A549 (cell line): ENCODE measurements at regions not wholly inside any gene's neighbourhood (a gene's known extent, or its start where the extent isn't known, plus 50 kb on each side); places are given as distances from the start of the nearest gene placed in this dataset.

ENCODE experiments used
- CBX8 ChIP-seq: fragments of 200-600 bp; sonication (generic); IDR thresholded peaks from 2 replicates; pipeline ENCODE4 v1.6.1; 2016
- EP300 ChIP-seq, 2 experiments: fragments of >200 bp; sonication (Bioruptor Twin); formaldehyde crosslinking; IDR thresholded peaks; 2 replicates in 1 of 2; 3 replicates in 1 of 2; pipeline ENCODE4 v1.6.1; 2016 to 2017
- KDM5A ChIP-seq: fragments of 200-600 bp; sonication (generic); IDR thresholded peaks from 2 replicates; pipeline ENCODE4 v1.6.1; 2016; ENCODE audit warnings: antibody characterized with exemption, mild to moderate bottlenecking
- MAZ ChIP-seq: fragments of 150-350 bp; IDR thresholded peaks from 2 replicates; pipeline ENCODE4 v1.6.1; 2014; ENCODE audit warnings: antibody characterized with exemption, low read depth, low read length, borderline replicate concordance
- POLR2A ChIP-seq: IDR thresholded peaks from 2 replicates; pipeline ENCODE4 v1.6.1; 2012; ENCODE audit warnings: mild to moderate bottlenecking, low read length
- RNF2 ChIP-seq: fragments of 200-600 bp; sonication (generic); IDR thresholded peaks from 2 replicates; pipeline ENCODE4 v1.6.1; 2016; ENCODE audit warnings: low read depth, mild to moderate bottlenecking, antibody characterized with exemption, moderate library complexity, borderline replicate concordance
- TP53 ChIP-seq: fragments of 250-450 bp; sonication (Bioruptor Pico); IDR thresholded peaks from 2 replicates; pipeline ENCODE4 v1.5.0; 2021; ENCODE audit warnings: mild to moderate bottlenecking, moderate library complexity
- TF ChIP-seq, protein P1 (sequence below): fragments of 150-350 bp; IDR thresholded peaks from 2 replicates; pipeline ENCODE4 v1.6.1; 2014; ENCODE audit warnings: low read depth, mild to moderate bottlenecking, low read length
- TF ChIP-seq, protein P2 (sequence below): fragments of >200 bp; sonication (Bioruptor Twin); formaldehyde crosslinking; IDR thresholded peaks from 3 replicates; pipeline ENCODE4 v1.5.1; 2016

DNA sequence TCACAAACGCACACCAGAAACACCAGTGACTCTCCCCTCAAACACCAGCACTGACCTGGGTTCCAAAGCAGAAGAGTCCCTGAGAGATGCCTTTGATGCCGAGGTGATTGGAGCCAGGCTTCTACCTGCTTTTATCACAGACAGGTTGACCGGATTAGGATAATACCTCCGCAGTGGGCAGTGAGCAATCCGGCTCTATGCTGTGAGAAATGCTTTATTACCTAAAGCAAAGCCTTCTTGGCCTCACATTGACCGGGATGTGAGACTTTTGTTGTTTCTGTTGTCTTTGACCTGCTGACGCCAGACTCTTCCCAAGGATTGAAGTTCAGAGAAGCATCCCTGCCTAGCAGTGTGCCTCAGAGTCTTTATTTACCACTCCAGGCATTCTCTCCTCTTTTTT lies 320.3 kb upstream of the CLINT1 start:
- TF ChIP-seq, protein P1, sequence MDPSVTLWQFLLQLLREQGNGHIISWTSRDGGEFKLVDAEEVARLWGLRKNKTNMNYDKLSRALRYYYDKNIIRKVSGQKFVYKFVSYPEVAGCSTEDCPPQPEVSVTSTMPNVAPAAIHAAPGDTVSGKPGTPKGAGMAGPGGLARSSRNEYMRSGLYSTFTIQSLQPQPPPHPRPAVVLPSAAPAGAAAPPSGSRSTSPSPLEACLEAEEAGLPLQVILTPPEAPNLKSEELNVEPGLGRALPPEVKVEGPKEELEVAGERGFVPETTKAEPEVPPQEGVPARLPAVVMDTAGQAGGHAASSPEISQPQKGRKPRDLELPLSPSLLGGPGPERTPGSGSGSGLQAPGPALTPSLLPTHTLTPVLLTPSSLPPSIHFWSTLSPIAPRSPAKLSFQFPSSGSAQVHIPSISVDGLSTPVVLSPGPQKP = no peak
- TF ChIP-seq POLR2A (no peak), CBX8 (no peak), TP53 (CRISPR knock-in tag) (no peak), EP300 (IDR thresholded peaks at IDR 0.05) (no peak), MAZ (no peak), KDM5A (no peak), RNF2 (no peak)
- TF ChIP-seq, protein P2, sequence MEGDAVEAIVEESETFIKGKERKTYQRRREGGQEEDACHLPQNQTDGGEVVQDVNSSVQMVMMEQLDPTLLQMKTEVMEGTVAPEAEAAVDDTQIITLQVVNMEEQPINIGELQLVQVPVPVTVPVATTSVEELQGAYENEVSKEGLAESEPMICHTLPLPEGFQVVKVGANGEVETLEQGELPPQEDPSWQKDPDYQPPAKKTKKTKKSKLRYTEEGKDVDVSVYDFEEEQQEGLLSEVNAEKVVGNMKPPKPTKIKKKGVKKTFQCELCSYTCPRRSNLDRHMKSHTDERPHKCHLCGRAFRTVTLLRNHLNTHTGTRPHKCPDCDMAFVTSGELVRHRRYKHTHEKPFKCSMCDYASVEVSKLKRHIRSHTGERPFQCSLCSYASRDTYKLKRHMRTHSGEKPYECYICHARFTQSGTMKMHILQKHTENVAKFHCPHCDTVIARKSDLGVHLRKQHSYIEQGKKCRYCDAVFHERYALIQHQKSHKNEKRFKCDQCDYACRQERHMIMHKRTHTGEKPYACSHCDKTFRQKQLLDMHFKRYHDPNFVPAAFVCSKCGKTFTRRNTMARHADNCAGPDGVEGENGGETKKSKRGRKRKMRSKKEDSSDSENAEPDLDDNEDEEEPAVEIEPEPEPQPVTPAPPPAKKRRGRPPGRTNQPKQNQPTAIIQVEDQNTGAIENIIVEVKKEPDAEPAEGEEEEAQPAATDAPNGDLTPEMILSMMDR = no peak
